ENCODE measurements at regions not wholly inside any gene's neighbourhood (a gene's known extent, or its start where the extent isn't known, plus 50 kb on each side); places are given as distances from the start of the nearest gene placed in this dataset.

DNA sequence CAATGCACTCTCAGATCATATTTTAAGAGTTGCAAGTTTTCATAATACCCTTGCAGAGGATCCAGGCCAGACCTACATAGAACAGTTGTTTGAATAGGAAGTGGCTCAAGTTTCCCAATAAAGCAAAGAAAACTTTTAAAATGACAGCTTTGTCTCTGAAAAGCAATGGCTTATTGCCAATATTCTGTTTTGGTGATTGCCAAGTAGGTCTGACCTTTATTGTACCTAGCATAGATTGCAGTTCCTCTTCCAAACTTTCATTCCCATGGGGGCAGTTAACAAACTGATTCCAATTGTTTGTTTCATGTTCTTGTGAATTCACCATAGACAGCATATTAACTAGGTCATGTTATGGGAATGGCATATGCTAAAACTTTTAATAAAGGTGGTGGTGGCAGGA is 664.6 kb upstream of the CA10 start:
- ChIA-PET CTCF (no interaction called here), POLR2A (no interaction called here)
- no peak for DNase-seq (ENCODE audit: low read depth, low spot score)
- no peak overlapping the region for H3K4me3 ChIP-seq (ENCODE audit: low read depth, low read length)
- TF ChIP-seq, protein P1, sequence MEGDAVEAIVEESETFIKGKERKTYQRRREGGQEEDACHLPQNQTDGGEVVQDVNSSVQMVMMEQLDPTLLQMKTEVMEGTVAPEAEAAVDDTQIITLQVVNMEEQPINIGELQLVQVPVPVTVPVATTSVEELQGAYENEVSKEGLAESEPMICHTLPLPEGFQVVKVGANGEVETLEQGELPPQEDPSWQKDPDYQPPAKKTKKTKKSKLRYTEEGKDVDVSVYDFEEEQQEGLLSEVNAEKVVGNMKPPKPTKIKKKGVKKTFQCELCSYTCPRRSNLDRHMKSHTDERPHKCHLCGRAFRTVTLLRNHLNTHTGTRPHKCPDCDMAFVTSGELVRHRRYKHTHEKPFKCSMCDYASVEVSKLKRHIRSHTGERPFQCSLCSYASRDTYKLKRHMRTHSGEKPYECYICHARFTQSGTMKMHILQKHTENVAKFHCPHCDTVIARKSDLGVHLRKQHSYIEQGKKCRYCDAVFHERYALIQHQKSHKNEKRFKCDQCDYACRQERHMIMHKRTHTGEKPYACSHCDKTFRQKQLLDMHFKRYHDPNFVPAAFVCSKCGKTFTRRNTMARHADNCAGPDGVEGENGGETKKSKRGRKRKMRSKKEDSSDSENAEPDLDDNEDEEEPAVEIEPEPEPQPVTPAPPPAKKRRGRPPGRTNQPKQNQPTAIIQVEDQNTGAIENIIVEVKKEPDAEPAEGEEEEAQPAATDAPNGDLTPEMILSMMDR (IDR thresholded peaks at IDR 0.05; ENCODE audit: insufficient read depth, low read length, missing control alignments): no peak

DNA sequence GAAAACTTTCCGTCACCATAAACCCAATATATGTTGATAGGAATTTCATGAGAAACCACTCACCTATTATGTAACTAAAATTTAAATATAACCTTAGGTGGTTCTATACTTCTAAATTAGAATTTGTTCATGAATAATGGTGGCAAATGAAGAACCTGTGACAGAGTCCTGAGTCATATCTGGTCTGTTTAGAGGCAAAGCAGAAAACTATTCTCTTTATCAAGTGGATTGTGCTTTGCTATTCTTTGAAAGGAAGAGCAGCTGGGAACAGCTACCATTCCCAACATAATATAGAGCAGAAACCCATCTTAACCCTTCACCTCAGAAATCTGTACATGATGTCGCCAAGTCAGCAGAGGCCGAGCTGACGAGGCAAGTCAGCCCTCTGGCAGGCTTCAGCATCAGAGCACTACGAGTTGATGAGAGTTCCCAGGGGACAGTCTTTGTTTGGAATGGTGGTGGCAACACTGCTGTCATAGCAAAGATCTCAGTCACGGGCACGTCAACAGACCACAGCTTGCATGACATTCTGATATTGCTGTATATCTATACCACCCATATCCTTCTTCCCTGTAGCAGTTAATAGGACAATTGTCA is 631.9 kb upstream of the CA10 start:
- TF ChIP-seq, protein P1 (IDR thresholded peaks at IDR 0.05; ENCODE audit: insufficient read depth, low read length, missing control alignments): no peak
- no peak overlapping the region for H3K4me3 ChIP-seq (ENCODE audit: low read depth, low read length)
- ChIA-PET CTCF (no interaction called here), POLR2A (no interaction called here)
- DNase-seq (ENCODE audit: low read depth, low spot score): no peak

DNA sequence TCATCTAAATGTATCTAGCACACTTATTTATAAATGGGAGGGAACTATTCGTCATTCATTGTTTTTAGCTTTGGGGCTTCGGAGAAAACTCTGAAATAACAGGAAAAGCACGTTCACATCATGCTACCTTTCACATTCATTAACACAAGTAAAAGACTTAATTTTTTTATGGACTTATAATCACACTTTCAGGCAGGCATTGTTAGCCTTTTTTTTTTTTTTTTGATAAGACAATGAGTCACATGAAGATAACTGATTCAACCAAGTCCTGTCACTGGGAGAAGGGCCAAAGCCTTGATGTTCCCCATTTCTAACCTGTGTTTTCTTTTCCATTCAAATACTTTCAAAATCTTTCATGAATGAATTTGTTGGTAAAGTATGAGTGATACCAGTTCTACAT is 631.3 kb upstream of the CA10 start:
- ChIA-PET CTCF (no interaction called here), POLR2A (no interaction called here)
- no peak for DNase-seq (ENCODE audit: low read depth, low spot score)
- TF ChIP-seq, protein P1 (IDR thresholded peaks at IDR 0.05; ENCODE audit: insufficient read depth, low read length, missing control alignments): no peak
- no peak overlapping the region for H3K4me3 ChIP-seq (ENCODE audit: low read depth, low read length)

DNA sequence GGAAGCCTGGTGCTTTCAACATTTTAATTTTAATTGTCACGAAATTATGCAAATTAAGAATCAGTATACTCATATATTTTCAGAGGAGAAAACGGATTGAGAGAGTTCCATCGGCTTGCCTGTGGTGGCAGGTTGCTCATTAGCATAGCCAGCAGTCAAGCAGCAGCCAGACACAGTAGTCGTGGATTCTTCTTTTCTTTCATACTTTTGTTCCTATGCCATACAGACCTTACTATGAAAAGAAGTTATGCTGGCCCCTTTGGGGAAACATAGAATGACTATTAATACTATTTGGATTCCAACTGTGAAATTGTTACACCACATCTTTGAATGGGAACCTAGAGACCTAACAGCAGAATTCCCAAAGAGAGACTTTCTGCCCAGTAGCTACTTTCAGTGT is 617.7 kb upstream of the CA10 start:
- TF ChIP-seq, protein P1 (IDR thresholded peaks at IDR 0.05; ENCODE audit: insufficient read depth, low read length, missing control alignments): no peak
- CTCF ChIA-PET: no interaction called here
- POLR2A ChIA-PET: no interaction called here
- no peak overlapping the region for H3K4me3 ChIP-seq (ENCODE audit: low read depth, low read length)
- DNase-seq (ENCODE audit: low read depth, low spot score): no peak

DNA sequence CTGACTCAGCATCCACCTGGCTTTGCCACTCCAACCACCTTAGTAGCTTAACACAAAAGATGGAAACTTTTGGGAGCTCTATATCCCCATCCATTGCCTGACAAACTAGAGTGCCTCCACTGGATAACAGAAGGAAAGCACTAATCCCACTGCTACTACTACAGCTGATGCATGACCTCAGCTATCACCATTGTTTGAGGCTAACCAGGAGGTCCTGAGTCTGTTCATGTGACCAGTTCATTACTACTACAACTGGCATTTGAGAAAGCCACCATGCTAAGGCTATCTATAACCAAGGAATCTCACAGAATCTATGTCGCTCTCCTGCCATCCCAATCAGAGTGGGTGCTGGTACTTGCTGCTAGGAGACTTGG is 604.3 kb upstream of the CA10 start:
- ChIA-PET CTCF (no interaction called here), POLR2A (no interaction called here)
- H3K4me3 ChIP-seq (ENCODE audit: low read depth, low read length): no peak overlapping the region
- DNase-seq (ENCODE audit: low read depth, low spot score): no peak
- TF ChIP-seq, protein P1 (IDR thresholded peaks at IDR 0.05; ENCODE audit: insufficient read depth, low read length, missing control alignments): no peak

DNA sequence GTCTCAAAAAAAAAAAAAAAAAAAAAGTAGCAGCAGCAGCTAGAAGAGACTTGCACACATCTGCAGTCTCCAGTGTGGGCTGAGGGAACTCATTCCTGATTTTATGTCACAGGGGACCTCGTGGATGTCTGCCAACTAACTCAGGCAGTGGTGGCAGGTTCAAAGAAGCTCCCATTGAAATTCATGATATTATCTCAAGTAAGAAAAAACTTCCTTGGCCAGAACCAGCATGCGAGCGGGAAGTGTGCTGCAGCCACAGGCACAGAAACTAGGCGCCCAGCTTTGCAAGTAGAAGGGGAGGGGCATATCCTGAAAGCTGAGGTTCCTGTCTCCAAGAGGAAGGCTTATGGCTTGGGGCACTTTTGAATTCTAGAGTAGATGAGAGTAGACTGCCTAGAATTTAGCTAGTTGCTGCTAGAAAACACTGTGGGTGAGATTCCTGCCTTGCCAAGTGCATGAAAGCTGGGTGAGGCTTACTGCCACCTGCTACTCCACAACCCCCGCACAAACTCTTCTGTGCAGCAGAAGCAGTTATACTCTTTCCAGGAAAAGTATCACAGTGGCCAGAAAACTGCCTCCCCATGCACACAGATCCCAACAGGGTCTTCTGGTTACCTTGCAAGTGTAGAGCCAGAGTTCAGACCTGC is 603.8 kb upstream of the CA10 start:
- POLR2A ChIA-PET: no interaction called here
- CTCF ChIA-PET: no interaction called here
- no peak overlapping the region for H3K4me3 ChIP-seq (ENCODE audit: low read depth, low read length)
- DNase-seq (ENCODE audit: low read depth, low spot score): no peak
- TF ChIP-seq, protein P1 (IDR thresholded peaks at IDR 0.05; ENCODE audit: insufficient read depth, low read length, missing control alignments): no peak

Measured in AG04449 (cell line).